ENCODE measurements at regions not wholly inside any gene's neighbourhood (a gene's known extent, or its start where the extent isn't known, plus 50 kb on each side); places are given as distances from the start of the nearest gene placed in this dataset.
A peak's percentile ranks its signal among the peaks of the same experiment; 100 is the strongest.

DNA sequence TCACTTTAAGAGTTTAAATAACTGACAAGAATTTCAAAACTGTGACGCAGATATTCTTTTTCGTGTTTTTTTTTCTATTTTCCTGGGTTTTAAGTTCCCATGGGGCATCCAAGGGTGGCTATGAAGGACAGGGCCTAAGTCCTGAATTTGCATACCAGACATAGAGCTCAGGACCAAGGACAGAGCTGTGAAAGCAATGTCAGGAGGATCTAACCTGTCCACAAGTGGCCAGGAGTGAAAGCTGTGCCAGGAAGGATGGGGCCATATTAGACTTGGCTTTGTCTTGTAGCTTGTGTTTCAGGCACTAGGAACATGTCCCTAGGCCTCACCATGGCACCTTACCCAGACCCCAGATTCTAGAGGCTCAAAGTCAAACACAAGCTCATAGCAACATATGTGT lies 289.4 kb upstream of the MIR17HG start:
- WGBS (ENCODE audit: missing lambda C conversion rate), result 41% methylated on average over 2 of the region's 2 CpGs
- Histone ChIP-seq H3K4me2 (no peak overlapping the region), H3K9me3 (no peaks in the 10 kb centered on the region), H3K27ac (no peak overlapping the region), H3K4me1 (no peaks in the 10 kb centered on the region), H3K4me3 (no peak overlapping the region)
- DNase-seq (ENCODE audit: low read depth in 1 of 2, low spot score in 1 of 2) (peak in 1 of 2 experiments; percentile 5), FAIRE-seq (no peak), ATAC-seq (no peak)
- ChIA-PET POLR2A (no interaction called here), CTCF (interaction anchor here (1.5 kb wide), 1 partner anchor 9 kb away, joined by 5 read pairs; no protein-coding TSS in a partner anchor)
- TF ChIP-seq FOXS1 (CRISPR knock-in tag; IDR thresholded peaks at IDR 0.05) (no peak), CBX2 (IDR thresholded peaks at IDR 0.05; ENCODE audit: borderline replicate concordance, low read depth) (no peak), CBX8 (IDR thresholded peaks at IDR 0.05) (no peak)
- TF ChIP-seq, protein P1, sequence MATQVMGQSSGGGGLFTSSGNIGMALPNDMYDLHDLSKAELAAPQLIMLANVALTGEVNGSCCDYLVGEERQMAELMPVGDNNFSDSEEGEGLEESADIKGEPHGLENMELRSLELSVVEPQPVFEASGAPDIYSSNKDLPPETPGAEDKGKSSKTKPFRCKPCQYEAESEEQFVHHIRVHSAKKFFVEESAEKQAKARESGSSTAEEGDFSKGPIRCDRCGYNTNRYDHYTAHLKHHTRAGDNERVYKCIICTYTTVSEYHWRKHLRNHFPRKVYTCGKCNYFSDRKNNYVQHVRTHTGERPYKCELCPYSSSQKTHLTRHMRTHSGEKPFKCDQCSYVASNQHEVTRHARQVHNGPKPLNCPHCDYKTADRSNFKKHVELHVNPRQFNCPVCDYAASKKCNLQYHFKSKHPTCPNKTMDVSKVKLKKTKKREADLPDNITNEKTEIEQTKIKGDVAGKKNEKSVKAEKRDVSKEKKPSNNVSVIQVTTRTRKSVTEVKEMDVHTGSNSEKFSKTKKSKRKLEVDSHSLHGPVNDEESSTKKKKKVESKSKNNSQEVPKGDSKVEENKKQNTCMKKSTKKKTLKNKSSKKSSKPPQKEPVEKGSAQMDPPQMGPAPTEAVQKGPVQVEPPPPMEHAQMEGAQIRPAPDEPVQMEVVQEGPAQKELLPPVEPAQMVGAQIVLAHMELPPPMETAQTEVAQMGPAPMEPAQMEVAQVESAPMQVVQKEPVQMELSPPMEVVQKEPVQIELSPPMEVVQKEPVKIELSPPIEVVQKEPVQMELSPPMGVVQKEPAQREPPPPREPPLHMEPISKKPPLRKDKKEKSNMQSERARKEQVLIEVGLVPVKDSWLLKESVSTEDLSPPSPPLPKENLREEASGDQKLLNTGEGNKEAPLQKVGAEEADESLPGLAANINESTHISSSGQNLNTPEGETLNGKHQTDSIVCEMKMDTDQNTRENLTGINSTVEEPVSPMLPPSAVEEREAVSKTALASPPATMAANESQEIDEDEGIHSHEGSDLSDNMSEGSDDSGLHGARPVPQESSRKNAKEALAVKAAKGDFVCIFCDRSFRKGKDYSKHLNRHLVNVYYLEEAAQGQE (IDR thresholded peaks at IDR 0.05), result peak; percentile 82
- TF ChIP-seq, protein P2, sequence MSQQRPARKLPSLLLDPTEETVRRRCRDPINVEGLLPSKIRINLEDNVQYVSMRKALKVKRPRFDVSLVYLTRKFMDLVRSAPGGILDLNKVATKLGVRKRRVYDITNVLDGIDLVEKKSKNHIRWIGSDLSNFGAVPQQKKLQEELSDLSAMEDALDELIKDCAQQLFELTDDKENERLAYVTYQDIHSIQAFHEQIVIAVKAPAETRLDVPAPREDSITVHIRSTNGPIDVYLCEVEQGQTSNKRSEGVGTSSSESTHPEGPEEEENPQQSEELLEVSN (IDR thresholded peaks at IDR 0.05; ENCODE audit: borderline replicate concordance, low read depth), result no peak
- TF ChIP-seq, protein P3, sequence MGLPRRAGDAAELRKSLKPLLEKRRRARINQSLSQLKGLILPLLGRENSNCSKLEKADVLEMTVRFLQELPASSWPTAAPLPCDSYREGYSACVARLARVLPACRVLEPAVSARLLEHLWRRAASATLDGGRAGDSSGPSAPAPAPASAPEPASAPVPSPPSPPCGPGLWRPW (IDR thresholded peaks at IDR 0.05), result no peak
- TF ChIP-seq, protein P4, sequence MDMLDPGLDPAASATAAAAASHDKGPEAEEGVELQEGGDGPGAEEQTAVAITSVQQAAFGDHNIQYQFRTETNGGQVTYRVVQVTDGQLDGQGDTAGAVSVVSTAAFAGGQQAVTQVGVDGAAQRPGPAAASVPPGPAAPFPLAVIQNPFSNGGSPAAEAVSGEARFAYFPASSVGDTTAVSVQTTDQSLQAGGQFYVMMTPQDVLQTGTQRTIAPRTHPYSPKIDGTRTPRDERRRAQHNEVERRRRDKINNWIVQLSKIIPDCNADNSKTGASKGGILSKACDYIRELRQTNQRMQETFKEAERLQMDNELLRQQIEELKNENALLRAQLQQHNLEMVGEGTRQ (IDR thresholded peaks at IDR 0.05), result no peak

DNA sequence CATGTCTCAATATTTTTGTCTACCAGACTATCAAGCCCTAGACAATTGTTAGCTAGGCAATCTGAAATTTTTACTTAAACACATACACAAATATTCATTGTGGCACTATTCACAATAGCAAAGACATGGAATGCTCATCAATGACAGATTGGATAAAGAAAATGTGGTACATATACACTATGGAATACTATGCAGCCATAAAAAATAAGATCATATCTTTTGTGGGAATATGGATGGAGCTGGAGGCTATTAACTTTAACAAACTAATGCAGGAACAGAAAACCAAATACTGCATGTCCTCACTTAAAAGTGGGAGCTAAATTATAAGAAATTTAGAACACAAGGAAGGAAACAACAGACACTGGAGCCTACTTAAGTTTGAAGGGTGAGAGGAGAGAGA lies 288.6 kb upstream of the MIR17HG start:
- H3K27ac ChIP-seq, result no peak overlapping the region
- DNase-seq (ENCODE audit: low read depth in 1 of 2, low spot score in 1 of 2) (no peak), ATAC-seq (no peak), FAIRE-seq (no peak)
- H3K4me2 ChIP-seq, result no peak overlapping the region
- no peak overlapping the region for H3K4me3 ChIP-seq
- TF ChIP-seq JUNB (IDR thresholded peaks at IDR 0.05) (no peak), FOSL2 (IDR thresholded peaks at IDR 0.05) (no peak), FOSL2 (CRISPR knock-in tag; IDR thresholded peaks at IDR 0.05) (no peak), EP300 (IDR thresholded peaks at IDR 0.05) (no peak), RFX5 (IDR thresholded peaks at IDR 0.05) (no peak), HOXB13 (CRISPR knock-in tag; IDR thresholded peaks at IDR 0.05; ENCODE audit: low read depth) (no peak), CBX8 (IDR thresholded peaks at IDR 0.05) (no peak), CEBPB (IDR thresholded peaks at IDR 0.05) (no peak), NPAS2 (CRISPR knock-in tag; IDR thresholded peaks at IDR 0.05; ENCODE audit: borderline replicate concordance) (no peak), MYC (IDR thresholded peaks at IDR 0.05; ENCODE audit: borderline replicate concordance, low read length) (no peak), JUN (IDR thresholded peaks at IDR 0.05) (no peak)
- TF ChIP-seq, protein P5, sequence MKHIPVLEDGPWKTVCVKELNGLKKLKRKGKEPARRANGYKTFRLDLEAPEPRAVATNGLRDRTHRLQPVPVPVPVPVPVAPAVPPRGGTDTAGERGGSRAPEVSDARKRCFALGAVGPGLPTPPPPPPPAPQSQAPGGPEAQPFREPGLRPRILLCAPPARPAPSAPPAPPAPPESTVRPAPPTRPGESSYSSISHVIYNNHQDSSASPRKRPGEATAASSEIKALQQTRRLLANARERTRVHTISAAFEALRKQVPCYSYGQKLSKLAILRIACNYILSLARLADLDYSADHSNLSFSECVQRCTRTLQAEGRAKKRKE (CRISPR knock-in tag; IDR thresholded peaks at IDR 0.05; ENCODE audit: low read depth), result no peak
- TF ChIP-seq, protein P6, sequence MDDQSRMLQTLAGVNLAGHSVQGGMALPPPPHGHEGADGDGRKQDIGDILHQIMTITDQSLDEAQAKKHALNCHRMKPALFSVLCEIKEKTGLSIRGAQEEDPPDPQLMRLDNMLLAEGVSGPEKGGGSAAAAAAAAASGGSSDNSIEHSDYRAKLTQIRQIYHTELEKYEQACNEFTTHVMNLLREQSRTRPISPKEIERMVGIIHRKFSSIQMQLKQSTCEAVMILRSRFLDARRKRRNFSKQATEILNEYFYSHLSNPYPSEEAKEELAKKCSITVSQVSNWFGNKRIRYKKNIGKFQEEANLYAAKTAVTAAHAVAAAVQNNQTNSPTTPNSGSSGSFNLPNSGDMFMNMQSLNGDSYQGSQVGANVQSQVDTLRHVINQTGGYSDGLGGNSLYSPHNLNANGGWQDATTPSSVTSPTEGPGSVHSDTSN (IDR thresholded peaks at IDR 0.05), result no peak
- TF ChIP-seq, protein P4 (IDR thresholded peaks at IDR 0.05), result no peak
- TF ChIP-seq, protein P7, sequence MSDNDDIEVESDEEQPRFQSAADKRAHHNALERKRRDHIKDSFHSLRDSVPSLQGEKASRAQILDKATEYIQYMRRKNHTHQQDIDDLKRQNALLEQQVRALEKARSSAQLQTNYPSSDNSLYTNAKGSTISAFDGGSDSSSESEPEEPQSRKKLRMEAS (IDR thresholded peaks at IDR 0.05), result no peak
- TF ChIP-seq, protein P8, sequence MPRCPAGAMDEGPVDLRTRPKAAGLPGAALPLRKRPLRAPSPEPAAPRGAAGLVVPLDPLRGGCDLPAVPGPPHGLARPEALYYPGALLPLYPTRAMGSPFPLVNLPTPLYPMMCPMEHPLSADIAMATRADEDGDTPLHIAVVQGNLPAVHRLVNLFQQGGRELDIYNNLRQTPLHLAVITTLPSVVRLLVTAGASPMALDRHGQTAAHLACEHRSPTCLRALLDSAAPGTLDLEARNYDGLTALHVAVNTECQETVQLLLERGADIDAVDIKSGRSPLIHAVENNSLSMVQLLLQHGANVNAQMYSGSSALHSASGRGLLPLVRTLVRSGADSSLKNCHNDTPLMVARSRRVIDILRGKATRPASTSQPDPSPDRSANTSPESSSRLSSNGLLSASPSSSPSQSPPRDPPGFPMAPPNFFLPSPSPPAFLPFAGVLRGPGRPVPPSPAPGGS (IDR thresholded peaks at IDR 0.05), result no peak
- CTCF ChIA-PET, result interaction anchor here (1.5 kb wide), 1 partner anchor 10 kb away, joined by 5 read pairs; no protein-coding TSS in a partner anchor
- H3K4me1 ChIP-seq, result no peaks in the 10 kb centered on the region
- no peaks in the 10 kb centered on the region for H3K9me3 ChIP-seq
- POLR2A ChIA-PET, result no interaction called here
